GM21381 (cell line): ENCODE measurements at regions not wholly inside any gene's neighbourhood (a gene's known extent, or its start where the extent isn't known, plus 50 kb on each side); places are given as distances from the start of the nearest gene placed in this dataset.

Source experiments
- ATAC-seq: cut with Tn5 transposase; IDR thresholded peaks from one replicate; pipeline ENCODE4 v1.9.1; 2021; ENCODE audit warnings: mild to moderate bottlenecking, moderate library complexity; ENCODE audit not compliant: unreplicated experiment

- no peak for ATAC-seq
Observed at GRCh38 chr2:41958775-41959174, 89.0 kb upstream of the PKDCC start.

DNA sequence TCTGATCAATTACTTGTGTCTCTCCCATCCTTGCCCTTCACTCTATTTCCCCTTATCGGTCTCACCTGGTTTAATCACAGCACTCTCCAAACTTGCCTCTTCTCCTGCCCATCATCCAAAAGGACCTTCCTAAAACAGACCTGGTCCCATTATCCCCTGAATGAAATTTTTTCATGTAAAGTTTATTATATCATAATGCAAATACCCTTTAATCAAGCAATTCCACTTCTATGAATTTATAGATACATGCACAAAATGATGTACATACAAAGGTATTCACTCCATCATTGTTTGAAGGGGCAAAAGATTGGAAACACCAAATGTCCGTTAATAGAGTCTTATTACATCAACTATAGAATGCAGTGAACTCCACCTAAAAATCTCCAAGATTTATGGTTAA, 88.1 kb upstream of the PKDCC start:
- no peak for ATAC-seq

- no peak for ATAC-seq
Observed at GRCh38 chr2:41962922-41963622, 84.7 kb upstream of the PKDCC start.

- ATAC-seq, result no peak
Observed at GRCh38 chr2:41963661-41964525, 83.9 kb upstream of the PKDCC start.

GRCh38 chr2:41965173-41965908, 82.5 kb upstream of the PKDCC start:
- no peak for ATAC-seq

- ATAC-seq, result no peak
Observed at GRCh38 chr2:41965909-41966295, 81.9 kb upstream of the PKDCC start.

GRCh38 chr2:41966431-41966893, 81.4 kb upstream of the PKDCC start:
- ATAC-seq, result no peak

DNA sequence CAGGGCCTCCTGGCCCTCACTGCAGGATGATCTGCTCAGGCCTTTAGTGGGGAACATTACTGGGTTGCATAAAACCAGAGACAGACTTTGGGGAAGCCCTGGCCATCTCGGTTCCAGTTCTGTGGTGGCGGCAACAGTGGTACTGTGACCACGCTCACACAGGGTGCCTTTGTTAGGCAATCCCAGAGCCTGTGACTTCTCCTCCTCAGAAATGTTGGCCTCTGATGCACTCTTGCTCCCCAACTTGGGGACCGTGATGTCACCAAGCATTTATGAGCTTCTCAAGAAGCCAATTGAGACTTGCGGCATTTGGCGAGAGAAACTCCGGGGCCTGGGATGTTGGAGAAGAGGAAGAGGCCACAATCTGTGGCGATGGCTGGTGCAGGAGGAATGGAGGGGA, 80.9 kb upstream of the PKDCC start:
- ATAC-seq, result no peak

DNA sequence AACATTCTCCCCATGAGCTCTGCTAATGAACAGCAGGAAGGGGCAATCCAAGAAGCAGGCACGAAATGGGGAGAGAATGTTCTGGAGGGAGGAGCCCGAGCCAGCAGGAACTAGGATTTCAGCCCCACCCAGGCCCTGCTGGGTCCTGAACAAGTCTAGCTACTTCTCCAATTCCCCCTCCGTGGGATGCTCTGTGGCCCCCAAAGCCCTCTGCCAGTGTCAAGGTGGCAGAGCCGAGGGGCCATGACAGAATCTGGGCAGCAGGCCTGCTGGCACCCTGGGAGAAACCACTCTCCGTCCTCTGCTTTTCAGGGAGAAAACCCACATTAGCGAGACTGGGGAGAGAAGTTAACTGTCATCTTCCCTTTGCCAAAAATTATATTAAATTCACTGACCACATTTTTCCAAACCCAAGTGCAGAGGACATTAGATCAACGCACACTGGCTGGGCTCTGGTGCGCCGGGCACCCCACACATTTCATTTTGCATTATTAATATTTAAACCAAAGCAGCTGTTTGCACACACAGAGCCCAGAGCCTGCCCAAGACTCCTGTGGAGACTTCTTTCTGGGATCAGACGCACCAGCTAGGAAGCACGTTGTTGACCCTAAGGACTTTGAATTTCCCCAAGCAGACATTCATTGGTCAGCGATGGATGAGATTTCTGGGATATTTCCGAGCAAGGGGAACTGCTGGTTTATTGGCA, 80.2 kb upstream of the PKDCC start:
- ATAC-seq, result no peak

GRCh38 chr2:41968182-41968578, 79.6 kb upstream of the PKDCC start:
- ATAC-seq, result no peak

DNA sequence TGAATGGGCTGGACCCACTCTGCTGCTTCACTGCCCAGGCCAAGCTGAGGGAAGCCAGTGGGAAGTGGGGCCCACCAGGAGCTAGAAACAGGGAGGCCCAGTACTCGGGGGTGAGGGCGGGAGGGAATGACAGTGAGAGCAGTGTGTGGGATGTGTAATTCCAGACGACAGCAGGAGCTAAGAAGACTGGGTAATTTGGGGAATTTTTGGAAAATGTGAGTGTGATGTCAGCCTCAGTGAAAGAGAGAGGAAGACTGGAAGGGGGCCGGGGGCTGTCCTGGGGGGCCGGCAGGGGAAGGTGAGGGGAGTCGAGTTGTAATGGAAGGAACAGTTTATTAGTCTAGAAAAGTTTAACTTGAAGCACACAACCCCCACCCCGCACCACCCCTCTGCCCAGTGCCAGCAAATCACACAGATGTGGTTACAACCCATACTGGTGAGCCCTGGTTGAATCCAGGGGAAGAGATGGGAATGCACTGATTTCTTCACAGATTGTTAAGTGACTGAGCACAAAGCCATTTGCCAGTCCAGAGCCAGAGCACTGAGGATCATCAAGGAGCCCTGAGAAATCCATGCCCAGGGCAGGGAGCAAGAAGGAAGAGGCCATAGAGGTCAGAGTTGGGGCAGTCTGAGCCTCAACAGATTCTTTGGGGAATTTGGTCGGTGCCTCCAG, 76.7 kb upstream of the PKDCC start:
- no peak for ATAC-seq

DNA sequence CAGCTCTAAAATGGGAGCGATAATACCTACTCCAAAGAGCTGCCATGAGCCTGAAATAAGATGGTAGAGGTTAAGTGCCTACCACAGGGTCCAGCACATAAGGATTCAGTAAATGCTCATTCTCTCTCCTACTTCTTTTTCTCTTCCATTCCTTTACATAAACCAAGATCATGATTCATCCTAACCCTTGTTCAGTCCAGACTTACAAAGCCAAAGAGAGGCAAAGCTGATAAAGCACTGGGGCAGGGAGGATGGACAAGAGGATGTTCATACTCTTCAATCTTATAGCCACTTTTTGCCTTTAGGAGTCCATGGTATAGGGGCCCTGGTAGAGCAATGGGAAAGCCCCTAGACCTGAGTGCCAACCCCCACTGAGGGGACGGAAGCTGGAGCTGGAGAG, 75.6 kb upstream of the PKDCC start:
- ATAC-seq, result no peak

- ATAC-seq, result no peak
Observed at GRCh38 chr2:41972819-41973218, 75.0 kb upstream of the PKDCC start.

- no peak for ATAC-seq
Observed at GRCh38 chr2:41973871-41974270, 74.0 kb upstream of the PKDCC start.

DNA sequence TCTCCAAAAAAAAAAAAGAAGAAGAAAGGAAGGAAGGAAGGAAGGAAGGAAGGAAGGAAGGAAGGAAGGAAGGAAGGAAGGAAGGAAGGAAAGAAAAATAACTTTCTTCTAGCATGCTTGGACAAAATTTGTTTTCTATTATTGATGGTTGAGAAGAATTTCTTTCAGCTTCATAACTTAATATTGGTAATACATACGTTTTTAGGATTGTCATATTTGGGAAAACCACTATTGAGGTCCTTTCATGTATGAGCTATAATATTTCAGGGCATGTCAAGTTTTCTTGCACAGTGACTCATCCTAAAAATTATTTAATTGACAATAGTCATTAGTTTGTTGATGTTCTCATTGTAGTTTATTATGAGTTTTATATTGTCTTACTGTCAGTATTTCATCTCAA, 66.4 kb upstream of the PKDCC start:
- ATAC-seq, result no peak

- ATAC-seq, result no peak
Observed at GRCh38 chr2:41985573-41986095, 62.2 kb upstream of the PKDCC start.

DNA sequence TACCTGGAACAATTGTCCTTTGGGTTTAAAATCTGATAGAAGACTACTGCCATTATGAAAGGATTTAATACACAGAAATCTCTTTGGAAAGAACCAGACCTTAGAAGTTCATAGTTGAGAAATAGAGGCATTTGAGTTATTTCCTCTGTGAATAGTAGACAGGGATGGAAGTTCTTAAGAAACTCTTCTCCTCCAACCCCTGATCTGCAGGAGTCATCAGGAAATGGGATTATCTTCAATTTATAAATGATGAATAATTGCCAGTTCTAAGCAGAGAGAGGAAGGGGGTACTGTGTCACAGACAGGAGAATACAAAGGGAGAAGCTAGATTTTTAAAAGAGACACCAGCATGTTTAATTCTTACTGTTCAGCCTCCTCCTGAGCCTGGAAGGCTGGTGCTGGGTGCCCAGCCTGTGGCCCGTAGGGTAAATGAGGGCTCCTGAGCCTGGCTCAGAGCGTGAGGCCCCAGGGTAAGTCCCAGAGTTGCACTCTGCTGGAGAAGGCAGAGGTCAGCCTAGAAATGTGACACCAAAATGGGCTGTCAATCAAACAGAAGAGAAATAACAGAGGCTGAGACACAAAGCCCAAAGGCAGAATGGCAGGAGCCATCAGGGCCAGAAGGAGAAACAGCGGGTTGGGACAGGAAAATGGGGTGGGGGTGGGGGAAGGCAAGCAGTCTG, 58.2 kb upstream of the PKDCC start:
- ATAC-seq, result no peak

DNA sequence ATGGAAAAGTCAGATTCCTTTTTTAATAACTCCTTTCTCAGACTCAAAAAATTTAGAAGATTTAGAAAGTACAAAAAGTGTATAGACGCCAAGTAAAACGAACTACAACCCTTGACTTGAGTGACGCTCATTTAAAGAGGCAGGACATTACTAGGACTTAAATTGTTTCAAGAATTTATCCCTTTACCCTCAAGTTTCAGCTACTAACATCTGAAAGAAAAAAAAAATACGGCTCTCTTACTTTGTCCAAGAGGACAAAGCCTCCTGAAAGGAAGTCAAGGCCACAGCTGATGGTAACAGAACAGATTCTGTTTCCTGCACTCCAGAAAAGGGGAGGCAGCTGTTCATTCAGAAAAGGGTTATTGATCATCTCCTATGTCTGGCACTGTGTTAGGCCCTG, 57.6 kb upstream of the PKDCC start:
- no peak for ATAC-seq

- no peak for ATAC-seq
Observed at GRCh38 chr2:41990688-41991087, 57.1 kb upstream of the PKDCC start.
